Globus pallidus (tissue), 1 donor: ENCODE measurements at regions not wholly inside any gene's neighbourhood (a gene's known extent, or its start where the extent isn't known, plus 50 kb on each side); places are given as distances from the start of the nearest gene placed in this dataset.

ENCODE experiments used
- DNase-seq: peaks from one replicate; pipeline ENCODE4 v3.0.0-alpha.2; 2015; ENCODE audit warnings: low spot score

DNA sequence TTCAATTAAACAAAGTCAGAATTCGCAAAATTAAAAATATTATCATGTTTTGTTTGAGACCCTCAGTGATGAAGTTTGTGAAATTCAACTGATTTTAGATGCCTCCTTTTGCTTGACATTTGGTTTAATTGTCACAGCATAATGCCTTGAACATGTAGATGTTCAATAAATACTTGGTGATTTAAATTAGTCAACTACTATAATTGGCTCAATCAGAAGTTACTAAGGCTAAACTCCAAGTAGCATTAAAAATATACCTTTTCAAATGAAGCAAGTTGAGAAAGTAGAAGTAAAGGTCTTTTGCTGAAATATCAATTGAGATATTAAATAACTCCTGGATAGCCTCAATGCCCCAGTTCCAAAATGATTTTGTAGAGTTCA is 145.8 kb upstream of the AKIRIN2 start:
- no peak for DNase-seq

DNA sequence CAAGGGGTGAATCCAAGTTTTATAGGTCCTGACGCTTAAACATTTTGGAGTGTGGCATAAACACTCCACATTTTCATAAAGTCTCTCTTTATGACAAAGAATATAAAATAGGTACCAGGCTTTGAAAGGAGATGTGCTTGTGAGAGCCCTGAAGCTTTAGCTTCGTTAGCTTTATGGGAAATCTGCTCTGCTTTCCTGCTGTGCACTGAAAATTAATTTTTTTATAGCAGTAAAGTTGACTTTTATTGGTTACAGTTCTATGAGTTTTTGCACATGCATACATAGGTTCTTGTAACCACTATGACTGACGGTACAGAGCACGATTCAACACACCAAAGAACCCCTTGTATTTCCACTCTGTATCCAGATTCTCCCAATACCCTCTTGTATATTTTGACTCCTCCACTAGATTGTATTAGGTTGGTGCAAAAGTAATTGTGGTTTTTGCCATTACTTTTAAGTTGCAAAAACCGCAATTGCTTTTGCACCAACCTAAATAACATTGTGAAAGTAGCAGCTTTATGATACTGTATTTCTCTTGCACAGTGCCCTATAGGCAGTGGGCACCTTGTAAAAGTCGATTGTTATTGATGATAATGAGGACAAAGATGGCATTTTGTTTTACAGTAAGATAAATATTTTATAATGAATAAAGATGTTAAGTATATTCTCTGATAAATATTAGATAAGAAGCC is 145.2 kb upstream of the AKIRIN2 start:
- DNase-seq, result no peak

- no peak for DNase-seq
Observed at GRCh38 chr6:87846434-87846833, 144.4 kb upstream of the AKIRIN2 start.

DNA sequence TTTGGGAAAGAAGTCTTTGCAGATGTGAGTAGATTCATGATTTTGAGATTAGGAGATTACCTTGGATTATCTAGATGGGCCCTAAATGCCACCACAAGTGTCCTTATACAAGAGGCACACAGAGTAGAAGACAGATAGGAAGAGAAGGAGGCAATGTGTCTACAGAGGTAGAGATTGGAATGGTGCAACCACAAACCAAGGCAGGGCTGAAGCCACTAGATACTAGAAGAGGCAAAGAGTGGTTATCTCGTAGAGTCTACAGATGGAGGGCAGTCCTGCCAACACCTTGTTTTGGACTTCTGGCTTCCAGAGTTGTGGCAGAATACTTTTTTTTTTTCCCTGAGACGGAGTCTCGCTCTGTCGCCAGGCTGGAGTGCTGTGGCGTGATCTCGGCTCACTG is 138.3 kb upstream of the AKIRIN2 start:
- no peak for DNase-seq

- DNase-seq, result no peak
Observed at GRCh38 chr6:87837876-87838275, 135.8 kb upstream of the AKIRIN2 start.

GRCh38 chr6:87837444-87837843 is 135.4 kb upstream of the AKIRIN2 start:
- DNase-seq, result no peak

DNA sequence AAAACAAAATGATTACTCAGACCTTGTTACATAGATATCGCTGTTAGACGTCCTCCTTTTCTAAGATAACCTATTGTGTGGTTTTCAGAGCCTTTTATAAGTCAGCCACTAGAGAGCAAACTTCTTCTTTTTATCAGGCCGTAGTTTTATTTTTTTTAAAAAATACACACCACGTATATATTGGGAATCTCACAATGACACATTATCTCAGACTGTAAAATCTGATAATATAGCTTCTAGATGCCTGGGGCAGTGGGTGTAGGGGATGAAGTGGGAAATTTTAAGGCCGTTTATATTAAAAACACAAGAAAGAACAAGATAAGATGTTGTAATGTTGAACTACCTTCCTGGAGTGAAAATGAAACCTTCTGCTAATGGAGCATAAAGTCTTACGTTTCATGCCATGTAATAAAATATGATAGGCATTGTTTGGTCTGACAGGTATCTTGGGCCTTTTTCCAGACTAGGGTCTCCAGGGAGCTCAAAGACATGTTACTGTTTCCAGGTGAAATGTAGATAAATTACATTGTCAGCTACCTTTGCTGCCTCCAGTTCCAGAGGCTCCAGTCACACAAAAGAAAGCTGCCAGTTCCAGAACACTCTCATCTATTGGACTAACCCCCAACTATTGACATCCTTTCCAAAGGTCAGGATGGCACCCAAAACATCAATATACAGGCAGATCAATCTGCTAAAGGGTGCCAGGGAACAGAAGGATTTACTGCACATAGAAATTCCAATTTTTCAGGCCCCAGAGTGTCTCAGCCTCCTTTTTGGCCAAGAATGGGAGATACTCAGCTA is 130.2 kb upstream of the AKIRIN2 start:
- DNase-seq, result peak; percentile 4

- no peak for DNase-seq
Observed at GRCh38 chr6:87830907-87831306, 128.9 kb upstream of the AKIRIN2 start.

- DNase-seq, result no peak
Observed at GRCh38 chr6:87829622-87830121, 127.6 kb upstream of the AKIRIN2 start.

DNA sequence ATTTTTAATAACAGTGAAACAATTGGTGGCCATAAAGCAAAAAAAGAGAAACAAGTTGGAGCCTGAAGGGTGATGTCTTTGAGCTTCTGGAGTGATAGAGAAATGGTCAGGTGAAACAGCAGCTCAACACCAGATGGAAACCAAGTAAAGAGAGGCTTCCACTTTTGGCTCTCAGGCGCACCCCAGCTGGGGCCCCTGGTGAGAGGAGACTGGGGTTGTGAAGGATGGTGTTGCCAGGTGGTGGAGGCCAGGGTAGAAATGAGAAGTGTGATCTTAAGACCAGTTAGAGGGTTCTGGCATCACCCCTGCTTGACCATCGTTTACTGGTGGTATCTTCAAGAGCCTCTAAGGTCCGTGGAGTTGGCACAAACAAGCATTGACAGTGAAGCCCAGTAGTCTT is 126.0 kb upstream of the AKIRIN2 start:
- DNase-seq, result no peak

DNA sequence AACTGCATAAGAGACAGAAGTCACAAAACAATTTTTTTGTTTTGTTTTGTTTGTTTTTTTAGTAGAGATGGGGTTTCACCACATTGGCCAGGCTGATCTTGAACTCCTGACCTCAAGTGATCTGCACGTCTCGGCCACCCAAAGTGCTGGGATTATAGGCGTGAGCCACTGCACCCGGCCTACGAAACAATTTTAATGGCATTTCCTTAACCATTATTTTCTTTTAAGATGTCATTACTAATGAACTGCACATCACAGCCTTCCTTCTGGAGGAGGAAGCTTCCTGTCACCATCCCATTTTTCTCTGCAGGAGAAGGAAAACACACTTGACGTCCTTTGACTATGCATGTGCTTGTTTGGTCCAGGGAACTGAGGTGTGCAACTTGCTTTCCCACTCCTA is 125.3 kb upstream of the AKIRIN2 start:
- DNase-seq, result no peak

DNA sequence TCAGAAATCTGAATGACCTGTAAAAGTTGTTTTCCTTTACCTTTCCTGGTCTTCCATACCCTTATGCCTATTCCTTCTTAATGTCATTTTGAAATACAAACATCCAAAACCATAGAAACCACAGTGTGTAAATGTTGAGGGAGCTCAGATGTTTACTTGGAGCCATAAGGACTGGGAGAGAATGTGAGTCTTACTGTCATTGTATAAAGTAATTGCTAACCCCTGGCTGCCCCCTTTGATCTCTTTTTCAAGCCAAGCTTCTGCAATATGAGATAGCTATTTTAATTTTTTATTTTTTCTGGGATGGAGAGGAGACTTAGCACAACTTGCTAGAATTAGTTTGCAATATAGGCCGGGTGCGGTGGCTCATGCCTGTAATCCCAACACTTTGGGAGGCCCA is 124.4 kb upstream of the AKIRIN2 start:
- DNase-seq, result no peak

- no peak for DNase-seq
Observed at GRCh38 chr6:87825821-87826221, 123.8 kb upstream of the AKIRIN2 start.

DNA sequence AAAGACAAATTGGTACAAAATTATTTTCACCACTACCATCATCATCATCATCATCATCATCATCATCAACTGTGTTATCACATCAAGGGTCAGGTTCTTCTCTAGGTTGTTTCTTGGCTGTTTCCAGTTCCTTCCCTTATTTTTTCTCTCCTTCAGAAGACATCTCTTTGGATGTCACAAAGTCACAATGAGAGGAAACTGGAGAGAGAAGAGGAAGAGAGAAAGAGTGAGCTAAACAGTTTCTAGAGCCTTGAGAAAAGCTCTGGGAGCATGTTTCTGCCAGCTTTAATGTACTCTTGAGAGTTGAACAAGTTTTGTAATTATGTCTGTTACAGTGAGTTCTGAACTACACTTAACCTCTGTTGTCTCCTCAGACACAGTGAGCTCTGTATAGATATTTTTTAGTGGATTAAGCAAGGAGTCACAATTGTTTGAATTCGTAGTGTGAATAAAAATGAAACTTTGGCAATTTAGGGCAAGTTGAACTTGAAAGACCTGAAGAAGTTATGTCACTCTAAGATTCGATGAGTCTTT is 123.0 kb upstream of the AKIRIN2 start:
- DNase-seq, result no peak

DNA sequence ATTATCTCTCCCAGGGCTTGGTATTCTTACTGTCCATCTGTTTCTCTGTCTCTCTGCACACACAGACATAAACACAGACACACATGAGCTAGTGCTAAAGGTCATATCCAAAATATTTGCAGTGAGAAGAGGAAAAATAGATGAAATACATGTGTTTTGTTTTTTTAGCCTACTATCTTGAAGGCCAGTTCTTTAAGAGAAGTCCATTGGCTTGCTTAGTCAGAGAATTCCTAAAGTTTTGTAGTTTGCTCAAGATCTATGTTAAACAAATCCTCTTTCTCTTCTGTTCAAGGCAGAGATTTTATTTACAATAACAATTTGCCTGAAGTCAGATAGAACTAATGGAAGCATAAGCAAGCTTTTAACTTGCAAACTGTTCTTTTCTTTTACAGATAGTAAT is 120.0 kb upstream of the AKIRIN2 start:
- no peak for DNase-seq

DNA sequence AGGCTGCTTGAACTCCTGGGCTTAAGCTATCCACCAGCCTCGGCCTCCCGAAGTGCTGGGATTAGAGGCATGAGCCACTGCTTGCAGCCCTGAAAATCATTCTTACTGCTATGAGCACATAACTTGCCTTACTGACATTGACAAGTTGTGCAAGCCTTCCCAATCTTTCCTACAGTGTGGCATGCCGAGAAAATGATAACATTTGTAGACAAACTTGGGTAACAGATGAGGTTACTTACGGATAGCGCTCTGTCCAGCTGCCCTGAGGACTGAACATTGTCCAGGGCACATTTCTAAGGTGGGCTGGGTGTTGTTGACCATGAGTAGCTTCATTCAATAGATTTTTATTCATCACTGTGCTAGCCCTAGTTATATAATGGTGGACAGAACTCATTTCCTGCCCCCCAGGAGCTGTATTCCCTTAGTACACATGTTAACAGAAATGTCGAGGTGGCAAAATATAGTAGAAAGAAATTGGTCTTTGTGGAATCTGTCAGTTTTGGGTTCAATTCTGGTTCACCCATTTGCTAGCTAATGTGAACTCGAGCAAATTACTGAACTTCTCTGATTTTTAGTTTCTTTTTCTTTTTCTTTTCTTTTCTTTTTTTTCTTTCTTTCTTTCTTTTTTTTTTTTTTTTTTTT is 118.4 kb upstream of the AKIRIN2 start:
- DNase-seq, result no peak

DNA sequence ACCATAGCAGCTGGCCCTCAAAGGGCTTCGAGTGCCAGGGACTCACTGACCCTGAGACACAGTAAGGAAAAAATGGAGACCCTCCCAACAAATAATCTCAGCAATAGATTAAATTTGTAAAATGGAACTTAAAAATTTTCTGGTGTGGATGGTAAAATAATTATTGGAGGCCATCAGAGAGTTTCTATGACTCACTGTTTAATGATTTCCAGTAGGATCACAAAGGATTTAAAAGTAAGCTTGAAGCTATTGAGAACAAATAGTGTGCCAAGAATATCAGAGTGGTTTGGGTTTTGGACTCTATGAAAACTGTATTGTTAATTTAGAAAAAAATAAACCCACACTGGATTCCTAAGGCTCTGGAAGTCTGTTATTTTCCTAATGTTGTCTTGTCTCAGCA is 115.2 kb upstream of the AKIRIN2 start:
- DNase-seq, result no peak

DNA sequence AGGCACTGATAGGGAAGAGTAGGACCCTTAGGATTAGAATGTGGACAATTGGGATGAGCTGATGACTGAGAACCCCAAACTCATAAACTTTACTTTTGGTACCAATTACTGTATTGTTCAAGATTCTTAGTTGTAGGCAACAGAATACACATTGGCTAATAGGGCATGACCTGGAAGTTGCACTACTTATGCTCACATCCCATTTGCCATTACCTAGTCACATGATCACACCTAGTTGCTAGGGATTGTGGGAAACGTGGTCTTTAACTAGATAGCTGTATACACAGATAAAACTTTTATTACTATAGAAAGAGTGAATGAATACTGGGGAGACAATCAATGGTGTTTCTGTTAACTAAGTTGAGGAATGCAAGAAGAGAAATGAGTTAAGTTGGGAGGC is 113.4 kb upstream of the AKIRIN2 start:
- DNase-seq, result no peak

- no peak for DNase-seq
Observed at GRCh38 chr6:87808005-87808757, 106.1 kb upstream of the AKIRIN2 start.

- DNase-seq, result no peak
Observed at GRCh38 chr6:87807475-87807874, 105.4 kb upstream of the AKIRIN2 start.

- DNase-seq, result no peak
Observed at GRCh38 chr6:87806635-87807034, 104.6 kb upstream of the AKIRIN2 start.

DNA sequence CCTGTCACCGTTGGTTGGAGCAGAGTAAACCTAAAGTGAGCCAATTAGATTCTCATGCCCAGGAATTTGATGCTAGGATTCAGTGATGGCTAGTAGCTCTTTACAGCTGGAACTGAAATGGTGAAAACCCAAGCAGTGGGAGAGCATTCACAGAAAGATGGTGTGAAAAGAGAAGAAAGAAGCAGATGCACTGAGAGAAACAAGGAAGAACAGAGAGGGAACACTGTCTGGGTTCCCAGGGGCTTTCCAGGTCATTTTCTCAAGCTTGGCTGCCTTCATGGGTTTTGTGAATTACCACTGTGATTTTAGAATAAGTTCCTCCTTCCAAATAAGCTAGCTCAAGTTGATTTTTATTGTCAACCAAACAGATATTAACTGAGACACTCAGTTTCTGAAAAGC is 104.1 kb upstream of the AKIRIN2 start:
- no peak for DNase-seq
